Heart left ventricle (tissue), 13 donors: ENCODE measurements at regions not wholly inside any gene's neighbourhood (a gene's known extent, or its start where the extent isn't known, plus 50 kb on each side); places are given as distances from the start of the nearest gene placed in this dataset.

Experiments
- CTCF ChIP-seq, 12 donors: fragments of 200-600 bp; sonication (generic) in 4 of 12; IDR thresholded peaks; one replicate each; pipeline versions ENCODE4 v1.5.0 to v1.8.0; 2018 to 2022; ENCODE audit warnings: antibody characterized with exemption in 12 of 12, mild to moderate bottlenecking in 5 of 12
- POLR2A ChIP-seq, 2 donors: fragments of 450-650 bp; IDR thresholded peaks; one replicate each; pipeline ENCODE4 v1.6.1; 2017; ENCODE audit warnings: antibody characterized with exemption in 2 of 2, mild to moderate bottlenecking in 2 of 2, moderate library complexity in 2 of 2
- donor health status: ischemic (EF 13 %, LVEDD 7.1; RV severe dilation, severe dysfunction).
- donor health status: DM: no; HTN: yes; CAD: no.
- donor health status: DM: no; HTN: no; CAD: no.
- donor health status: ischemic (EF 25% LVEDD 6.9; RV normal size, moderate dysfunction).
- donor health status: ischemic (EF 25% LVEDD 5.7; RV mildly dilated, moderate dysfunction).
- donor health status: ischemic (EF 35%, LVEDD 5.7; RV mildly dilated, moderate dysfunction).
- donor health status: nonischemic (EF 11% LVEDD 7.7; RV severe dilation, severe dysfunction).
- donor health status: DM: yes; HTN: yes; CAD: no.
- donor health status: PGD.
- donor health status: ischemic (EF 29% LVEDD 5.4; RV normal size, mild dysfunction).
- donor health status: nonischemic (EF 23%, LVEDD 6.1; RV moderate dilation, normal function).

GRCh38 chr7:96637522-96637921, 72.1 kb downstream of the SEM1 start:
- TF ChIP-seq POLR2A (IDR thresholded peaks at IDR 0.05): no peak
- TF ChIP-seq CTCF (IDR thresholded peaks at IDR 0.05): no peak
